Neuronal stem cell (in vitro differentiated cells): ENCODE measurements at regions not wholly inside any gene's neighbourhood (a gene's known extent, or its start where the extent isn't known, plus 50 kb on each side); places are given as distances from the start of the nearest gene placed in this dataset.
"Not testable (repeated sequence)": the region's sequence is repeated elsewhere in the genome, so short reads cannot be mapped to it uniquely, and the experiment has no call there.

ENCODE experiments used
- DNase-seq: peaks from one replicate; pipeline ENCODE4 v3.0.0-alpha.2; 2013; ENCODE audit warnings: low spot score
- H2AFZ ChIP-seq: one replicate; pipeline ENCODE4 v1.6.1; 2013; ENCODE audit warnings: mild to moderate bottlenecking, low read length, inconsistent platforms
- H2AK5ac ChIP-seq: 2 replicates; pipeline ENCODE4 v1.6.1; 2013; ENCODE audit warnings: low read depth, mild to moderate bottlenecking, inconsistent platforms, low read length, moderate library complexity, mixed read lengths
- H2BK120ac ChIP-seq: 2 replicates; pipeline ENCODE4 v1.6.1; 2013; ENCODE audit warnings: low read depth, mild to moderate bottlenecking, inconsistent platforms, low read length, moderate library complexity, mixed read lengths
- H2BK12ac ChIP-seq: one replicate; pipeline ENCODE4 v1.6.1; 2013; ENCODE audit warnings: low read length, inconsistent platforms
- H2BK15ac ChIP-seq: 2 replicates; pipeline ENCODE4 v1.6.1; 2013; ENCODE audit warnings: mild to moderate bottlenecking, low read length, inconsistent platforms, mixed read lengths
- H2BK5ac ChIP-seq: one replicate; pipeline ENCODE4 v1.6.1; 2013; ENCODE audit warnings: inconsistent platforms, mild to moderate bottlenecking, low read length, moderate library complexity
- H3K14ac ChIP-seq: one replicate; pipeline ENCODE4 v1.6.1; 2013; ENCODE audit warnings: low read length, inconsistent platforms
- H3K18ac ChIP-seq: 2 replicates; pipeline ENCODE4 v1.6.1; 2013; ENCODE audit warnings: low read length, inconsistent platforms
- H3K23ac ChIP-seq: 2 replicates; pipeline ENCODE4 v1.6.1; 2013; ENCODE audit warnings: low read depth, mild to moderate bottlenecking, mixed read lengths, low read length, inconsistent platforms; ENCODE audit not compliant: poor library complexity
- H3K27ac ChIP-seq: replicated peaks from 3 replicates; pipeline ENCODE4 v1.5.1; 2013; ENCODE audit warnings: low read length, inconsistent platforms
- H3K27me3 ChIP-seq, 3 experiments: 2 replicates each; pipeline ENCODE4 v1.6.1; 2013; ENCODE audit warnings: low read length in 3 of 3, mild to moderate bottlenecking in 2 of 3, inconsistent platforms in 1 of 3, low read depth in 1 of 3, mixed read lengths in 1 of 3, moderate library complexity in 1 of 3; ENCODE audit not compliant: control insufficient read depth in 3 of 3, insufficient read depth in 3 of 3
- H3K36me3 ChIP-seq, 2 donors: replicated peaks in 1 of 2; 2 replicates each; pipeline ENCODE4 v1.6.1; 2013; ENCODE audit warnings: low read length in 2 of 2; ENCODE audit not compliant: control insufficient read depth in 2 of 2, insufficient read depth in 2 of 2
- H3K4ac ChIP-seq: 2 replicates; pipeline ENCODE4 v1.6.1; 2013; ENCODE audit warnings: inconsistent platforms, mild to moderate bottlenecking, low read length, moderate library complexity
- H3K4me1 ChIP-seq, 2 donors: 1 replicate in 1 of 2; 2 replicates in 1 of 2; pipeline ENCODE4 v1.6.1; 2013; ENCODE audit warnings: low read length in 2 of 2, low read depth in 1 of 2; ENCODE audit not compliant: control insufficient read depth in 2 of 2, insufficient read depth in 1 of 2
- H3K4me2 ChIP-seq: one replicate; pipeline ENCODE4 v1.6.1; 2013; ENCODE audit warnings: mild to moderate bottlenecking, low read length, inconsistent platforms; ENCODE audit not compliant: insufficient read depth, poor library complexity, severe bottlenecking
- H3K4me3 ChIP-seq, 2 donors: 2 replicates each; pipeline ENCODE4 v1.5.1; 2013; ENCODE audit warnings: low read length in 2 of 2, mild to moderate bottlenecking in 2 of 2, inconsistent platforms in 1 of 2, moderate library complexity in 1 of 2
- H3K79me1 ChIP-seq: one replicate; pipeline ENCODE4 v1.6.1; 2013; ENCODE audit warnings: low read depth, mild to moderate bottlenecking, inconsistent platforms, low read length, moderate library complexity
- H3K9ac ChIP-seq: one replicate; pipeline ENCODE4 v1.6.1; 2013; ENCODE audit warnings: mild to moderate bottlenecking, low read depth, low read length, inconsistent platforms; ENCODE audit not compliant: poor library complexity
- H3K9me3 ChIP-seq, 2 donors: replicated peaks in 1 of 2; 2 replicates each; pipeline versions ENCODE3 to v1.6.1; 2013; ENCODE audit warnings: low read length in 2 of 2, mild to moderate bottlenecking in 2 of 2, inconsistent platforms in 1 of 2, low read depth in 1 of 2, mixed read lengths in 1 of 2, moderate library complexity in 1 of 2; ENCODE audit not compliant: control insufficient read depth in 2 of 2, insufficient read depth in 1 of 2
- H4K8ac ChIP-seq: one replicate; pipeline ENCODE4 v1.6.1; 2013; ENCODE audit warnings: low read depth, mild to moderate bottlenecking, inconsistent platforms, low read length, moderate library complexity
- H4K91ac ChIP-seq: one replicate; pipeline ENCODE4 v1.6.1; 2013; ENCODE audit warnings: low read length, low read depth, mild to moderate bottlenecking, inconsistent platforms; ENCODE audit not compliant: poor library complexity
- WGBS, 2 donors: extraction: QIAGEN DNeasy Blood & Tissue Kit; methylation state at CpG; one replicate each; pipeline ENCODE4 v1.1.7; 2013; ENCODE audit warnings: missing lambda C conversion rate in 2 of 2, mixed read lengths in 1 of 2; ENCODE audit not compliant: insufficient read length in 2 of 2, insufficient replicate concordance in 1 of 2; ENCODE audit errors: extremely low coverage in 2 of 2; 5-methylcytosine and 5-hydroxymethylcytosine counted together

DNA sequence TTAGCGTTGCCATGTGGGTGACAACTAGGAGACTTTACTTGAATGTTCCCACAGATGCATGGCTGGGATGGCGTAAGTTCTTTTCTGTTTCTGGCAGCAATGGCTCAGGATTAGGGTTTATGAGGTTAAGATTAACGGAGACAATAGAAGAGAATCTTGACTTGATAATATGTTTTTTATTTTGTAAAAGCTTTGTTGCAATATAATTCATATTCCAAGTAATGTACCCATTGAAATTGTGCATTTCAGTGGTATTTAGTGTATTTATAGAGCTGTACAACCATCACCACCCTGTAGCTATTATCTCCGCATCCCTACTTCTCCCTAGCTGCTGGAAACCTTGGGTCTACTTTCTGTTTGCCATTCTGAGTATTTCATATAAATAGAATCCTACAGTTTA, 349.2 kb downstream of the UTRN start:
- Histone ChIP-seq H3K27me3 (no peaks in the 10 kb centered on the region), H3K4me1 (no peaks in the 10 kb centered on the region), H3K14ac (no peak overlapping the region), H3K4me3 (no peak overlapping the region), H3K23ac (no peak overlapping the region), H3K4ac (no peak overlapping the region), H3K18ac (no peak overlapping the region), H2BK120ac (no peak overlapping the region), H2AK5ac (no peak overlapping the region), H3K79me1 (no peaks in the 10 kb centered on the region), H3K36me3 (no peaks in the 10 kb centered on the region), H3K4me2 (no peak overlapping the region), H3K9ac (no peak overlapping the region), H3K27ac (no peak overlapping the region), H4K91ac (no peak overlapping the region), H2BK12ac (no peak overlapping the region), H2AFZ (no peak overlapping the region), H4K8ac (no peak overlapping the region), H2BK5ac (no peak overlapping the region), H2BK15ac (no peak overlapping the region), H3K9me3 (peaks cover 0 to 4% of the 10 kb centered on the region in 2 donors)
- DNase-seq, result no peak
- WGBS, 2 donors, result no CpG with 5 or more reads among the region's 4 CpGs

- Histone ChIP-seq H2BK5ac (no peak overlapping the region), H3K4me1 (no peaks in the 10 kb centered on the region), H3K18ac (no peak overlapping the region), H2BK120ac (no peak overlapping the region), H3K4ac (no peak overlapping the region), H2AK5ac (no peak overlapping the region), H3K4me3 (no peak overlapping the region), H2AFZ (no peak overlapping the region), H3K23ac (no peak overlapping the region), H4K91ac (no peak overlapping the region), H4K8ac (no peak overlapping the region), H3K14ac (no peak overlapping the region), H3K9me3 (peaks cover 0 to 4% of the 10 kb centered on the region in 2 donors), H3K27me3 (no peaks in the 10 kb centered on the region), H3K36me3 (no peaks in the 10 kb centered on the region), H3K4me2 (no peak overlapping the region), H3K79me1 (no peaks in the 10 kb centered on the region), H2BK12ac (no peak overlapping the region), H2BK15ac (no peak overlapping the region), H3K27ac (no peak overlapping the region), H3K9ac (no peak overlapping the region)
- no CpG with 5 or more reads among the region's 3 CpGs for WGBS, 2 donors
- DNase-seq, result no peak
Measured at GRCh38 chr6:144635051-144635450, 349.9 kb downstream of the UTRN start.

DNA sequence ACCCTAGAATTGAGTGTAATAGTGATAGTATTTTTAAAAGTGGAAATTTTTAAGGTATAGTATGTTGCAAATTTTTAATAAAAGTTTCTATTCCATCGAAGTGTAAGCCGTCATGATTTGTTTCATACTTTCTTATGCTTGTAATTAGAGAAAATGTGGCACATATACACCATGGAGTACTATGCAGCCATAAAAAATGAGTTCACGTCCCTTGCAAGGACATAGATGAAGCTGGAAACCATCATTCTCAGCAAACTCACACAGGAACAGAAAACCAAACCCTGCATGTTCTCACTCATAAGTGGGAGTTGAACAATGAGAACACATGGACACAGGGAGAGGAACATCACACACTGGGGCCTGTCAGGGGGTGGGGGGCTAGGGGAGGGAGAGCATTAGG, 350.9 kb downstream of the UTRN start:
- not testable (repeated sequence) for H3K4me1 ChIP-seq, H3K36me3 ChIP-seq

DNA sequence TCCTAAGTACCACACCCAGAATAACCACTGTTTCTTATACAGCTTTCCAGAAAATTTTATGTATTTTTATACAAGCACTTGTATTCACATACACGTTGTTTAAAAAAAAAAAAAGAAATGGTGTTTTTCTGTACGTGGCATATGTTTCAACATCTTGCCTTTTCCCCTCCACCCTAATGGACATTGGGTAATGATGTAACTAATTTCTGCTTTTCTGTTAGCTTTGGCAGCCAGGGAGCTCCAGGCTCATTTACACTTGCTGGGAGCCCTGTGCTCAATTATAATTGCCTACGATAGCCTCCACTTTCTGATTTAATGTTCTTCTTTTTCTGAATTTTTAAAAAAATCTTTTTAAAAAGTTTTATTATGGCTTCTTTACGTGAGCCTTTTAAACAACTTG, 352.4 kb downstream of the UTRN start:
- no peak overlapping the region for H2BK12ac ChIP-seq
- no peak overlapping the region for H2AK5ac ChIP-seq
- peaks cover 0 to 4% of the 10 kb centered on the region in 2 donors for H3K9me3 ChIP-seq
- H4K8ac ChIP-seq, result no peak overlapping the region
- no peak overlapping the region for H3K4me2 ChIP-seq
- H4K91ac ChIP-seq, result no peak overlapping the region
- no peak overlapping the region for H3K14ac ChIP-seq
- no peaks in the 10 kb centered on the region for H3K4me1 ChIP-seq
- H3K79me1 ChIP-seq, result no peaks in the 10 kb centered on the region
- H3K27me3 ChIP-seq, result no peaks in the 10 kb centered on the region
- no peak overlapping the region for H2BK5ac ChIP-seq
- no peak overlapping the region for H2BK120ac ChIP-seq
- H3K36me3 ChIP-seq, result no peaks in the 10 kb centered on the region
- no peak overlapping the region for H3K4ac ChIP-seq
- WGBS, 2 donors, result no CpG with 5 or more reads among the region's 4 CpGs
- H3K9ac ChIP-seq, result no peak overlapping the region
- H3K23ac ChIP-seq, result no peak overlapping the region
- no peak for DNase-seq
- no peak overlapping the region for H3K27ac ChIP-seq
- H2AFZ ChIP-seq, result no peak overlapping the region
- no peak overlapping the region for H3K18ac ChIP-seq
- no peak overlapping the region for H2BK15ac ChIP-seq
- no peak overlapping the region for H3K4me3 ChIP-seq

More for the DNA sequence above, 350.9 kb downstream of the UTRN start:
- H3K23ac ChIP-seq, H3K4me3 ChIP-seq, H3K9me3 ChIP-seq, H3K14ac ChIP-seq, H2AK5ac ChIP-seq, H2BK5ac ChIP-seq, H2AFZ ChIP-seq, H2BK12ac ChIP-seq, H3K4me2 ChIP-seq, H3K18ac ChIP-seq, H3K4ac ChIP-seq, H2BK15ac ChIP-seq, DNase-seq, H3K27me3 ChIP-seq, H3K27ac ChIP-seq, H2BK120ac ChIP-seq, H4K8ac ChIP-seq, H4K91ac ChIP-seq, H3K79me1 ChIP-seq, H3K9ac ChIP-seq: not testable (repeated sequence)
- WGBS, 2 donors, result no CpG with 5 or more reads among the region's 3 CpGs
